Thoracic aorta (tissue), 2 donors: ENCODE measurements at regions not wholly inside any gene's neighbourhood (a gene's known extent, or its start where the extent isn't known, plus 50 kb on each side); places are given as distances from the start of the nearest gene placed in this dataset.

Experiments
- ATAC-seq: fragments of 150-250 bp; one replicate; pipeline ENCODE4 v1.8.0; 2017; ENCODE audit warnings: low read depth; ENCODE audit not compliant: insufficient number of reproducible peaks, low FRiP score
- DNase-seq: peaks from one replicate; pipeline ENCODE4 v3.0.0-alpha.2; 2020; ENCODE audit warnings: low spot score
- H3K27ac ChIP-seq, 2 donors: fragments of 200-600 bp; sonication (generic); 1 replicate in 1 of 2; 2 replicates in 1 of 2; pipeline ENCODE4 v1.5.1; 2016; ENCODE audit warnings: mild to moderate bottlenecking in 2 of 2, moderate library complexity in 2 of 2
- H3K27me3 ChIP-seq: fragments of 200-600 bp; sonication (generic); replicated peaks from 2 replicates; pipeline ENCODE4 v1.6.0; 2016; ENCODE audit warnings: mild to moderate bottlenecking; ENCODE audit not compliant: insufficient read depth
- H3K36me3 ChIP-seq: fragments of 200-600 bp; sonication (generic); one replicate; pipeline ENCODE4 v1.5.1; 2016
- H3K4me1 ChIP-seq, 2 donors: fragments of 200-600 bp; sonication (generic); 1 replicate in 1 of 2; 2 replicates in 1 of 2; pipeline versions ENCODE4 v1.5.1 to v1.6.0; 2016; ENCODE audit warnings: low read depth in 2 of 2, mild to moderate bottlenecking in 1 of 2; ENCODE audit not compliant: control insufficient read depth in 1 of 2
- H3K4me3 ChIP-seq: fragments of 200-600 bp; sonication (generic); 2 replicates; pipeline ENCODE4 v1.5.1; 2016; ENCODE audit warnings: mild to moderate bottlenecking
- H3K9me3 ChIP-seq: fragments of 200-600 bp; sonication (generic); 2 replicates; pipeline ENCODE4 v1.5.1; 2016
- CTCF ChIP-seq: fragments of 200-600 bp; sonication (generic); IDR thresholded peaks from one replicate; pipeline ENCODE4 v1.5.1; 2019; ENCODE audit warnings: antibody characterized with exemption

- TF ChIP-seq CTCF = no peak
- Histone ChIP-seq H3K36me3 (no peaks in the 10 kb centered on the region), H3K27ac (peak overlapping the region; percentile 41 to 53), H3K9me3 (no peaks in the 10 kb centered on the region), H3K27me3 (no peaks in the 10 kb centered on the region), H3K4me3 (no peak overlapping the region), H3K4me1 (peaks cover 20 to 51% of the 10 kb centered on the region in 2 donors)
- DNase-seq (no peak), ATAC-seq (no peak)
Measured at GRCh38 chr14:58751788-58752187, 114.0 kb downstream of the DACT1 start.

GRCh38 chr14:58752289-58752688 is 114.5 kb downstream of the DACT1 start:
- ATAC-seq = no peak
- no peaks in the 10 kb centered on the region for H3K36me3 ChIP-seq
- no peak for TF ChIP-seq CTCF
- no peaks in the 10 kb centered on the region for H3K27me3 ChIP-seq
- DNase-seq = no peak
- peak overlapping the region; percentile 41 to 53 for H3K27ac ChIP-seq
- H3K4me1 ChIP-seq = peaks cover 20 to 51% of the 10 kb centered on the region in 2 donors
- H3K4me3 ChIP-seq = peak overlapping the region; percentile 54
- H3K9me3 ChIP-seq = no peaks in the 10 kb centered on the region

GRCh38 chr14:58752771-58753201 is 115.0 kb downstream of the DACT1 start:
- peak overlapping the region; percentile 41 to 53 for H3K27ac ChIP-seq
- no peaks in the 10 kb centered on the region for H3K36me3 ChIP-seq
- no peaks in the 10 kb centered on the region for H3K9me3 ChIP-seq
- ATAC-seq (no peak), DNase-seq (no peak)
- peak overlapping the region; percentile 54 for H3K4me3 ChIP-seq
- peaks cover 20 to 51% of the 10 kb centered on the region in 2 donors for H3K4me1 ChIP-seq
- no peaks in the 10 kb centered on the region for H3K27me3 ChIP-seq
- TF ChIP-seq CTCF = no peak

- Histone ChIP-seq H3K4me3 (no peak overlapping the region), H3K36me3 (no peaks in the 10 kb centered on the region), H3K27me3 (no peaks in the 10 kb centered on the region), H3K27ac (no peak overlapping the region), H3K9me3 (no peaks in the 10 kb centered on the region), H3K4me1 (peaks cover 12 to 41% of the 10 kb centered on the region in 2 donors)
- TF ChIP-seq CTCF = no peak
- ATAC-seq (no peak), DNase-seq (no peak)
Measured at GRCh38 chr14:58755031-58755925, 117.5 kb downstream of the DACT1 start.

GRCh38 chr14:58760121-58760520 is 122.4 kb downstream of the DACT1 start:
- DNase-seq (no peak), ATAC-seq (no peak)
- H3K27ac ChIP-seq = no peak overlapping the region
- H3K4me3 ChIP-seq = no peak overlapping the region
- H3K36me3 ChIP-seq = no peaks in the 10 kb centered on the region
- no peaks in the 10 kb centered on the region for H3K9me3 ChIP-seq
- peaks cover 0 to 5% of the 10 kb centered on the region in 2 donors for H3K4me1 ChIP-seq
- TF ChIP-seq CTCF = no peak
- H3K27me3 ChIP-seq = no peaks in the 10 kb centered on the region
